Adrenal gland (tissue), 9 donors: ENCODE measurements at regions not wholly inside any gene's neighbourhood (a gene's known extent, or its start where the extent isn't known, plus 50 kb on each side); places are given as distances from the start of the nearest gene placed in this dataset.
"Not testable (repeated sequence)": the region's sequence is repeated elsewhere in the genome, so short reads cannot be mapped to it uniquely, and the experiment has no call there.

Experiments used
- DNase-seq, 7 donors: peaks; one replicate each; pipeline ENCODE4 v3.0.0-alpha.2; 2019 to 2020
- H3K27ac ChIP-seq, 5 donors: fragments of 200-600 bp; sonication (generic) in 4 of 5; 1 replicate in 3 of 5; 2 replicates in 2 of 5; pipeline versions ENCODE4 v1.5.1 to v1.8.0; 2016 to 2020; ENCODE audit warnings: mild to moderate bottlenecking in 1 of 5
- H3K27me3 ChIP-seq: fragments of 200-600 bp; 2 replicates; pipeline ENCODE4 v1.8.0; 2021
- H3K36me3 ChIP-seq, 2 donors: fragments of 200-600 bp; replicated peaks in 1 of 2; 1 replicate in 1 of 2; 2 replicates in 1 of 2; pipeline versions ENCODE4 v1.5.1 to v1.8.0; 2018 to 2022
- H3K4me1 ChIP-seq, 2 donors: fragments of 200-600 bp; replicated peaks in 1 of 2; 1 replicate in 1 of 2; 2 replicates in 1 of 2; pipeline versions ENCODE4 v1.5.1 to v1.8.0; 2018 to 2021
- H3K4me3 ChIP-seq, 4 donors: fragments of 200-600 bp; sonication (generic) in 3 of 4; one replicate each; pipeline ENCODE4 v1.5.1; 2016 to 2018
- H3K9me3 ChIP-seq, 3 donors: fragments of 200-600 bp; sonication (generic) in 1 of 3; replicated peaks in 1 of 3; 1 replicate in 2 of 3; 2 replicates in 1 of 3; pipeline versions ENCODE4 v1.5.1 to v1.8.0; 2016 to 2021
- POLR2A ChIP-seq, 2 donors: fragments of 450-650 bp; IDR thresholded peaks; one replicate each; pipeline ENCODE4 v1.6.1; 2017; ENCODE audit warnings: antibody characterized with exemption in 2 of 2, mild to moderate bottlenecking in 2 of 2, moderate library complexity in 1 of 2
- WGBS, 4 donors: extraction: QIAGEN DNeasy Blood & Tissue Kit in 2 of 4; methylation state at CpG; one replicate each; pipeline versions ENCODE4 v1.1.5 to v1.1.7; 2013 to 2017; 5-methylcytosine and 5-hydroxymethylcytosine counted together
- intact Hi-C, 2 donors: fragments of 100-400 bp; cut with DNase I; formaldehyde crosslinking; loops; one replicate each; pipeline versions ENCODE4 v1.14.1 to v1.15.0; 2022 to 2023
- TF ChIP-seq, protein P1 (sequence below), 6 experiments: fragments of 450-650 bp in 4 of 6; fragments of 200-600 bp in 2 of 6; sonication (generic) in 1 of 6; IDR thresholded peaks; 1 replicate in 5 of 6; 2 replicates in 1 of 6; pipeline versions ENCODE4 v1.5.1 to v1.8.0; 2016 to 2021; ENCODE audit warnings: antibody characterized with exemption in 6 of 6, mild to moderate bottlenecking in 2 of 6, moderate library complexity in 1 of 6
- donor health status: healthy with polysubstance abuse.
- donor health status: Bipolar disorder and iron deficiency.
- donor health status: DM: yes; HTN: yes; CAD: no.
- donor health status: DM: no; HTN: no; CAD: no.
- donor health status: DM: no; HTN: no; CAD: no.

DNA sequence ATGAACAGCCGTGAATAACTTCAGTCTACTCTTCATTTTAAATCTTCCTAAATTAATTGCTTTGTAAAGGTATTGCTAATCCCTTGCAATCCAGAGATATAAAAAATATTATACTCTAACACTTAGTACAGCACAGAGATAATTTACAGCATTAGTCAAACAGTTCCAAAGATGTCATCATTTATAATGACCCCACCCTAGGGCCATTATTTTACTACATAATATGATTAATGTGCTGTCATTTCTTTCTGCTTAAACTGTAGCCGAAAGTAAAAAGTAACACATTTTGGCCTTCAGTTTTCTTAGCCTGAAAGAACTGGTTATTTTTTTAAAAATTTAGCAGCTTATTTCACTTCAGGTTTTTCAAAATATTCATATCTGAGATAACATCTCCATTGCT lies 256.3 kb upstream of the RFC3 start:
- Histone ChIP-seq H3K27me3 (no peaks in the 10 kb centered on the region), H3K9me3 (peaks cover 0 to 4% (median 0%) of the 10 kb centered on the region in 3 donors), H3K4me1 (no peaks in the 10 kb centered on the region), H3K4me3 (no peak overlapping the region), H3K36me3 (no peaks in the 10 kb centered on the region), H3K27ac (no peak overlapping the region)
- WGBS, 4 donors: 56 to 69% (median 65%) methylated on average over 2 of the region's 2 CpGs
- no peak for TF ChIP-seq POLR2A (IDR thresholded peaks at IDR 0.05)
- TF ChIP-seq, protein P1, sequence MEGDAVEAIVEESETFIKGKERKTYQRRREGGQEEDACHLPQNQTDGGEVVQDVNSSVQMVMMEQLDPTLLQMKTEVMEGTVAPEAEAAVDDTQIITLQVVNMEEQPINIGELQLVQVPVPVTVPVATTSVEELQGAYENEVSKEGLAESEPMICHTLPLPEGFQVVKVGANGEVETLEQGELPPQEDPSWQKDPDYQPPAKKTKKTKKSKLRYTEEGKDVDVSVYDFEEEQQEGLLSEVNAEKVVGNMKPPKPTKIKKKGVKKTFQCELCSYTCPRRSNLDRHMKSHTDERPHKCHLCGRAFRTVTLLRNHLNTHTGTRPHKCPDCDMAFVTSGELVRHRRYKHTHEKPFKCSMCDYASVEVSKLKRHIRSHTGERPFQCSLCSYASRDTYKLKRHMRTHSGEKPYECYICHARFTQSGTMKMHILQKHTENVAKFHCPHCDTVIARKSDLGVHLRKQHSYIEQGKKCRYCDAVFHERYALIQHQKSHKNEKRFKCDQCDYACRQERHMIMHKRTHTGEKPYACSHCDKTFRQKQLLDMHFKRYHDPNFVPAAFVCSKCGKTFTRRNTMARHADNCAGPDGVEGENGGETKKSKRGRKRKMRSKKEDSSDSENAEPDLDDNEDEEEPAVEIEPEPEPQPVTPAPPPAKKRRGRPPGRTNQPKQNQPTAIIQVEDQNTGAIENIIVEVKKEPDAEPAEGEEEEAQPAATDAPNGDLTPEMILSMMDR (IDR thresholded peaks at IDR 0.05): no peak
- no peak for DNase-seq
- intact Hi-C loops: no loop called here

DNA sequence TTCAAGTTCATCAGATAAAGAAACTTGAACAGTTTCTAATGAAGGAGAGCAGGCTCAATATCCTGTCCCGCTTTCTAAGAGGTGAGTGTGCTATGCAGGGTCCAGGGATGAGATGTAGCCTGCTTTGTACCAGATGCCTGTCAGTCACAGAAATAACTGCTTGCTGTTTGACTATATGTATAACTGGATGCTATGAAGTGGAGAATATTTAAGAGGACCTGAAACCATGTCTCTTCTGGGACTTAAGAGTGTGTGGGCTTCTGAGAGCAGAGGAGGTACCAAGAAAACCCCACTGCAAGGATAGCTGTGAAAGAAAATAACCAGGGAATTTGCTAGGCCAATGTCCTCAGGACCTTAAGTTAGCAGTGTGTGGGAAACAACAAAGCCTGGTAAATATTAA lies 246.3 kb upstream of the RFC3 start:
- peaks cover 5 to 7% of the 10 kb centered on the region in 2 donors for H3K4me1 ChIP-seq
- TF ChIP-seq POLR2A (IDR thresholded peaks at IDR 0.05): no peak
- TF ChIP-seq, protein P1 (IDR thresholded peaks at IDR 0.05): no peak
- DNase-seq: no peak
- H3K27ac ChIP-seq: no peak overlapping the region
- H3K4me3 ChIP-seq: no peak overlapping the region
- WGBS, 4 donors: 91 to 100% (median 96%) methylated on average over 1 of the region's 1 CpG
- H3K9me3 ChIP-seq: no peaks in the 10 kb centered on the region
- H3K36me3 ChIP-seq: no peaks in the 10 kb centered on the region
- intact Hi-C loops: no loop called here
- H3K27me3 ChIP-seq: no peaks in the 10 kb centered on the region

DNA sequence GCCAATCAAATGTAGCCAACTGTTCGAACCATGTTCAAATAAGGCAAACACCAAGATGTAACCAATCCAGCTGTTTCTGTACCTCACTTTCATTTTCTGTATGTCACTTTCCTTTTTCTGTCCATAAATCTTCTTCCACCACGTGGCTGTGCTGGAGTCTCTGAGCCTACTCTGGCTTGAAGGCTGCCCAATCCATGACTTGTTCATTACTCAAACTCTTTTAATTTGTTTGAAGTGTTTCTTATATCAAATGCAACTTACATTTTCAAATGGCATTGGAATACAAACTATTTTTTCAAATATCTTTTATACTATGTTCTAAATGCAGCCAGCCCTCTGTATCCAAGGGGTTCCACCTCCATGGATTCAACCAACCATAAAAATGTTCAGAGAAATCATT lies 245.6 kb upstream of the RFC3 start:
- intact Hi-C loops, H3K9me3 ChIP-seq, H3K27me3 ChIP-seq, H3K27ac ChIP-seq, H3K4me3 ChIP-seq, DNase-seq, H3K36me3 ChIP-seq: not testable (repeated sequence)
- H3K4me1 ChIP-seq: peaks cover 10 to 14% of the 10 kb centered on the region in 2 donors
- 65 to 72% (median 66%) methylated on average over 2 of the region's 2 CpGs for WGBS, 4 donors

DNA sequence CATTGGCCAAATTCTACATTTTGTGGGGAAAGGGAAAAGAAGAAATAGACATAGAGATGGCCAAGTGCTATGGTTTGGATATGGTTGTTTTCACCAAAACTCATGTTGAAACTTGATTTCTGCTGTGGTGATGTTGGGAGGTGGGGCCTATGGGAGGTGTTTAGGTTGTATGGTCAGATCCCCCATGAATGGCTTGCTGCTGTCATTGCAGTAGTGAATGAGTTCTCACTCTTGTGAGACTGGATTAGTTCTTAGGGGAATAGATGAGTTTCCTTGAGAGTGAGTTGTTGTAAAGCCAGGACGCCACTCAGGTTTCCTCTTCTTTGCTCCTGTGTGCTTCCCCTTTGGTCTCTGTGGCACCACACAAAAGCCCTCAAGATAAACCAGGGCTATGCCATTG lies 242.6 kb upstream of the RFC3 start:
- Histone ChIP-seq H3K27me3 (no peaks in the 10 kb centered on the region), H3K4me3 (no peak overlapping the region), H3K27ac (no peak overlapping the region), H3K36me3 (no peaks in the 10 kb centered on the region), H3K4me1 (peaks cover 15 to 16% of the 10 kb centered on the region in 2 donors), H3K9me3 (no peaks in the 10 kb centered on the region)
- DNase-seq: no peak
- 81 to 100% (median 97%) methylated on average over 1 of the region's 1 CpG for WGBS, 4 donors
- intact Hi-C loops: no loop called here
- TF ChIP-seq, protein P1 (IDR thresholded peaks at IDR 0.05): no peak
- no peak for TF ChIP-seq POLR2A (IDR thresholded peaks at IDR 0.05)

DNA sequence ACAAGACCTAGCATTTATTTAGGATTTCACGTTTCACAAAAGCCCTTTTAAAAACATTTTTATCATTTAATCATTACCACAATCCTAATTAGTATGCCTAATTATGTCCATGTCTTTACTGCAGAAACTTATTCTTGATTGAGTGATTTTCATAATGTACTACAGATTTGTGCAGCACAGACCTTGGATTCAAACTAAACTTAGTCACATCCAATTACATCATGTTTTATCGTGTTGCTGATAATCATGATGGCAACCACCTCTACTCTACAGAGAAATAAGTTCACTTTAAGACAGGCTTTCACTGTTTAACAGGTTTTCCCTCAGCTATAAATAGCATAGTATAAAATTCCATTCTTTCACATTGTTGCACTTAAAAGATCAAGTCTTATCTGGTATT lies 240.9 kb upstream of the RFC3 start:
- Histone ChIP-seq H3K4me1 (peaks cover 15 to 16% of the 10 kb centered on the region in 2 donors), H3K9me3 (no peaks in the 10 kb centered on the region), H3K4me3 (no peak overlapping the region), H3K27ac (peak overlapping the region; percentile 17 to 47 (median 41)), H3K27me3 (no peaks in the 10 kb centered on the region), H3K36me3 (no peaks in the 10 kb centered on the region)
- TF ChIP-seq, protein P1 (IDR thresholded peaks at IDR 0.05): no peak
- no peak for TF ChIP-seq POLR2A (IDR thresholded peaks at IDR 0.05)
- DNase-seq: no peak
- intact Hi-C loops: no loop called here
- 18 to 29% (median 26%) methylated on average over 2 of the region's 2 CpGs for WGBS, 4 donors
